ENCODE measurements at regions not wholly inside any gene's neighbourhood (a gene's known extent, or its start where the extent isn't known, plus 50 kb on each side); places are given as distances from the start of the nearest gene placed in this dataset.
"Not testable (repeated sequence)": the region's sequence is repeated elsewhere in the genome, so short reads cannot be mapped to it uniquely, and the experiment has no call there.

DNA sequence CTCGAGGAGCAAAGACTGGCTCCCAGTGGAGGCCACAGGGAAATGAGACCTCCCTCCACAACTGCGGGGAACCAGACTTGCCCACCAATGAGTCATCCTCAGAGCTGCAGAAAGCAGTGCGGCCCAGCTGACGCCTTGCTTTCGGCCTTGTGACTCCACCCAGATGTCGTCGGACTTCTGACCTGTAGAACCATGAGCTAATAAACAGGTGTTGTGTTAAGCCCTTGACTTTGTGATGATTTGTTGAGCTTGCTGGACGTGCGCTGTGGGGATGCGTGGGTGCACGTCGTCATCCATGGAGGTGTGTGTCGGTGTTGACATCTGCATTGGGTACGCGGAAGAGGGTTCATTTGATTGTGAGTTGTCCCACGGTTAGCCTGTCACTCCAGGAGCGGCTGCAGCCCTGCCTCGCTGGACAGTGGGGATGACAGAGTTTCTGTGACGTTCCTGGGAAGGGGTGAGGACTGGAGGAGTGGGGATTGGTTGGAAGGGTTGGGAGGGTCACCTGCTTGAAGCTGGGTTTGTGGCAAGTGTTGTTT, 154.1 kb downstream of the SH3BP4 start:
- DNase-seq, result no peak

DNA sequence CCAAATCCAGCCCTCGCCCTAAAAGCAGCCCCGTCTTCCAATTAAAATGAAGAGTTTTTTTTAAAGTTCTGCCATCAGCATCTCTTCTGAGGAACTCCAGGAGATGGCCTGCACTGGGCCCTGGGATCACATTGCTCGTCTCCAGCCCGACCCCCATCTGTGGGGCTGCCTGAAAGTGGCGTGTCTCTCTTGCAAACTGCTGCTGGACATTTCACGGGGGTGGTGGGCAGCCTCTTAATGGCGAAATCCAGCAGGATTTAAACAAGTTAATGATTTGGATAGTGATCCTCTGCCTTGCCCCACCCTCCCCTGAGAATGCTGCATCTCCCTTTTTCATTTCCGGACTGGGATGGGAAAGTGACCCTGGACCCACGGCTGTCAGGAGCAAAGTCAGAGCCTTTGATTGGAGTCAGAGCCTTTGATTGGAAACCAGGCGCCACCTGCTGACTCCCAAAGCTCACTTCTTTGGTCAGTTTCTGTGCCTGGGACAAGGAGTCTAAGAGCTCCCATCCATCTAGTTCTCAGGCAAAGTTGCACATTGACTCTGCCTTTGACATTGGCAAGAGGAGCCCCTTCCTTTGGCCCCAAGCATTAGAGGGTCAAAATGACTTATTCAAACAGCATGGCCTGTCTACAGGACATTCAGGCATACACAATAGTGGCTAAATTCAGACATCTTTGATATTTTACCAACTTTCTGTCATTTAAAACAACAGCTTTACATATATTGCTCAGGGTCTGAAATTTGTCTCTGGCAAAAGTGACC, 155.2 kb downstream of the SH3BP4 start:
- DNase-seq, result no peak

DNA sequence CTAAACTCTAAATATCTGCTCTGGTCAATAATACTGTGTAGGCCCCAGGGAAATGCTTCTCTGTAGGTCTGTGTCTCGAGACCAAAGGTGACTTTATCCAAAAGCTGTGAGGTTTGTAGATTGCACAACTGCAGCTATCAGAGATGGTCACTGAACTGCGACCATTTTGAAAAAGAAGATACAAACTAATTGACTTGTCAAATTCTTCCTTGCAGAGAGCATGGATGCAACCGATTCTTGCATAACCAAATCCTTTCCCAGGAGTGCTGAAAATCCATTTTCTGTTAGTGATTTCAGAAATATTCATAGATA, 155.8 kb downstream of the SH3BP4 start:
- no peak for DNase-seq

DNA sequence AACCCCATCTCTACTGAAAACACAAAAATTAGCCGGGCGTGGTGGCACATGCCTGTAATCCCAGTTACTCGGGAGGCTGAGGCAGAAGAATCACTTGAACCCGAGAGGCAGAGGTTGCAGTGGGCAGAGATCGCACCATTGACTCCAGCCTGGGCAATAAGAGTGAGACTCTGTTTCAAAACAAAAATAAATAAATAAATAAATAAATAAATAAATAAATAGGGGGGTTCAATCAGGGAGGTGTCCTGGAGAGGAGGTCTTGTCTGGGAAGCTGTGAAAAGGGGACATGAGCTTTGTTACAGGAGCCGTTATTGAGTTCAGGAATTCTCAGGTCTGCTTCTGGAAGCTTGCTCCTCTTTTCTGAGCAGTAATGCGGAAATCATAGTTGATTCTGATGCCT, 157.7 kb downstream of the SH3BP4 start:
- DNase-seq, result not testable (repeated sequence)

DNA sequence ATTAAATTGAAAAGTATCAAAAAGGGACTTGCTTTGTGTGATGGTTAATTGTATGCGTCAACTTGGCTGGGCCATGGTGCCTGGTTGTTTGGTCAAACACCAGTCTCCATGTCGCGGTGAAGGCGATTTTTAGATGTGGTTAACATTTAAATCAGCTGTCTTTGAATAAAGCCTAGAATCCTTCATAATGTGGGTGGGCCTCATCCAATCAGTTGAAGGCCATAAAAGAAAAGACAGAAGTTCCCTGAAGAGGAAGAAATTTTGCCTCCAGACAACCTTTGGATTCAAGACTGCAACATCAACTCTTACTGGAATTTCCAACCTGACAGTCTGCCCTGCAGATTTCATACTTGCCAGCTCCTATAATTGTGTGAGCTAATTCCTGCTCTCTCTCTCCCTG, 160.5 kb downstream of the SH3BP4 start:
- no peak for DNase-seq

DNA sequence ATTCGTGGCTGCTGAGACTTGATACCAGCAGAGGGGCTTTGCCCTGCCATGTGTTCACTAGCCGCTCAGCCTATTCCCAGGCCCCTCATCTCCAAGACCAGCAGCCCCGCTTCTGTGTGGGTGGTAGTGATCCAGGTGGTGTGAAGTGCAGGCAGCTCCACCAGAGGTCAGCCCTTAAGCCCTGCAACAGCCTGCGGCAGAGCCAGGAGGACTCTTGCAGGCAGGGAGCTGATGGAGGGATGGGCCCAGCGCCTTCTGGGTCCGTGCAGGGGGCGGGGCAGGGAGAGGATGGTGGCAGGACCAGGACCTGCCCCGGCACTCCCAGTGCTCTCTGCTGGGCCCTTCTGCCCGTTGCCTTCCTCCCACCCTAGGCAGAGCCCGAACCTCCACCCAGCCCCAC, 162.0 kb downstream of the SH3BP4 start:
- DNase-seq, result no peak

DNA sequence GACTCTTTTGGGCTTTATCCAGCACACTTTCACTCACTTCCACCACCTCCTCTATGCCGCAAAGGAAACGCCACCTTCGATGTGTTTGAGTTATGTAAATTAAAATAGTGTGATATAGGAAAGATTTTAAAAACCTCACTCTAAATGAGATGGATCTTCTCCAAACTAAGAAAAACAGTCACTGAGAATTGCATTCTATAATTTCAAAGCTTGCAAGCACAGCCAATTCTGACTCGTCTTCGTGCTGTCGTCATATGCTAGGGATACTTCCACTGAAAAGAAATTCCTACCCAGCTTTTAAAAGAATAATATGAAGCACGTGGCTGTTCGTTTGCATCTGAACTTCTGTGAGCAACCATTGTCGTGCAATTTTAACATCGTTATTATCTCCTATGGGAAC, 162.5 kb downstream of the SH3BP4 start:
- no peak for DNase-seq

DNA sequence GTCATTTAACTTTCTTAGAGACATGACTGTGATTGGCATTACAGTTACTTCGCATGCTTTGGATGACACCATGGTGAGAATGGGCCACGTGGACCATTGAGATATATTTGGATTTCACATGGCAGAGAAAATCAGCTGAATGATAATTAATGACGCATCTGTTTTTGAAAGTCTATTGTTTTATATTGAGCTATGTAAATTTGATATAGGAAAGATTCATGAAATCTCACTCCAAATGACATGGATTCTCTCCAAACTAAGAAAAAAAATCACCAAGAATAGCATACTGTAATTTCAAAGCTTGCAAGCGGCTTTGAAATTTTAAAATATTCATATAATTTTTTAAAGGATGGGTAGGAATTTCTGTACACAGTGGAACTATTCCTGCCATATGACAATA, 163.7 kb downstream of the SH3BP4 start:
- DNase-seq, result no peak

DNA sequence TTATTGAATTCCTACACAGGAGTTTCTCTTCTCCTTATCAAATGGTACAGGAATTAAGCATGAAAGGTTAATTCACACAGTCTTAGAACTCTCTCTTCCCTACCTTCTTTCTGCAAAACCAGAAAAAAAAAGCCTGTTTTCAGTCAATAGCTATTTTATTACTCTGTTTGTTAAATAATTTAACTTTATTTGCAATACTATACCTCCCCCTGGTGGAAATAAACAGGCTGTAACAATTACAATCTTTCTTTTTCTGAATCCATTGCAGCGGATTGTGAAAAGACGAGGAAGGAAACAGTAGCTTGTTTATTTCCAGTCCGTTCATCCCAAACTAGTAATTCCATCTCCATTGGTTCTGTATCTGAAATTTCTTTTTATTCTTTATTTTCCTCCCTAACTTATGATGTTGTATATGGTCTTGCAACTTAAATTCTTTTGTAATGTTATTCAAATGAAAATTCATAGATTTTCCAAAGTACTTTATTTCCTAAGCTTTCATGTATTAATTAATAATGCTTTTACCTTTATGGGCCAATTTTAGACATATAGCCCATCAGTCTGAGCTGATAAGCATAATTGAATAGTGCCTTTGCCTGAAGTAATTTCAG, 165.2 kb downstream of the SH3BP4 start:
- DNase-seq, result no peak

DNA sequence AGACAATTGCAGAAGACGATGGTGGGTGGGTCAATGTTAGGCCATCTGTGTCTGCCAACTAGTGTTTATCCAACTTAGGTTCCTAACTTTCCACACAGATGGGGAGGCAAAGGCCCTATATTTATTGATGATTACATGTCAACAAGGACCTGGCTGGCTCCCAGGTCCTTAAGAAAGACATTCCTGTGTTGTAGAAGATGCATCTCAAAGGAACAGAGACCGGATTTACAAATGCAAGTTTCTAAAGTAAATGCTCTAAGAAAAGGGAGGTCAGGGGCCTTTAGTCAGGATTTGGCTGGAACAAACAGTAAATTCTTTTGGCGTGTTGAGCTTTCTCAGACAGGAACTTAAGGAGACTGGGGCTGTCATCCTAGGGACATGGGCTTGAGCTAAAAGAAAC, 175.0 kb downstream of the SH3BP4 start:
- DNase-seq, result no peak

DNA sequence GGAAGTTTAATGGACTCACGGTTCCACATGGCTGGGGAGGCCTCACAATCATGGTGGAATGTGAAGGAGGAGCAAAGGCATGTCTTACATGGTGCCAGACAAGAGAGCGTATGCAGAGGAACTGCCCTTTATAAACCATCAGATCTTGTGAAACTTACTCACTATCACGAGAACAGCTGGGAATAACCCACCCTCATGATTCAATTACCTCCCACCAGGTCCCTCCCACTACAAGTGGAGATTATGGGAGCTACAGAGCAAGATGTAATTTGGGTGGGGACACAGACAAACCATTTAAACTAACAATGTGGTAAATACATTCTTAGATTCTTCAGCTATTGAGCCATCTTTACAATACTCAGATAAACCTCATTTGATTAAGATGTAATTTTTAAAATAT, 176.1 kb downstream of the SH3BP4 start:
- DNase-seq, result no peak

DNA sequence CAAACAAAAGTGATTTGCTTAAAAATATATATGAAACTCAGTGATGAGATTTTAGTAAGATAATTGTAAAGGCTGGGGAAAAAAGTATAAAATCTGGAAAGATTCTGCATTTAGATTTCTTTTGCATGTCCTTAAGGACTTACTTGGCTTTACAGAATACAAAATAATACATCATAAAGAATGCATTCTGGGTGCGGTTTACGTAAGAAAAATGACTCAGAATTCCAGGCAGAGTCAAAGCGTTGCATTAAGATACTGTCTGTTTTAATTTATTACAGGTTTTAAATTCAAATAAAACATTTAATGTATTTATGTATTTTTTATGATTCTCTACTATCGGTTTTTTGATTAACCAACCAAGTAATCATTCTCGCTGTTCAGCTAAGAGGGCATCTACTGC, 178.0 kb downstream of the SH3BP4 start:
- DNase-seq, result no peak

DNA sequence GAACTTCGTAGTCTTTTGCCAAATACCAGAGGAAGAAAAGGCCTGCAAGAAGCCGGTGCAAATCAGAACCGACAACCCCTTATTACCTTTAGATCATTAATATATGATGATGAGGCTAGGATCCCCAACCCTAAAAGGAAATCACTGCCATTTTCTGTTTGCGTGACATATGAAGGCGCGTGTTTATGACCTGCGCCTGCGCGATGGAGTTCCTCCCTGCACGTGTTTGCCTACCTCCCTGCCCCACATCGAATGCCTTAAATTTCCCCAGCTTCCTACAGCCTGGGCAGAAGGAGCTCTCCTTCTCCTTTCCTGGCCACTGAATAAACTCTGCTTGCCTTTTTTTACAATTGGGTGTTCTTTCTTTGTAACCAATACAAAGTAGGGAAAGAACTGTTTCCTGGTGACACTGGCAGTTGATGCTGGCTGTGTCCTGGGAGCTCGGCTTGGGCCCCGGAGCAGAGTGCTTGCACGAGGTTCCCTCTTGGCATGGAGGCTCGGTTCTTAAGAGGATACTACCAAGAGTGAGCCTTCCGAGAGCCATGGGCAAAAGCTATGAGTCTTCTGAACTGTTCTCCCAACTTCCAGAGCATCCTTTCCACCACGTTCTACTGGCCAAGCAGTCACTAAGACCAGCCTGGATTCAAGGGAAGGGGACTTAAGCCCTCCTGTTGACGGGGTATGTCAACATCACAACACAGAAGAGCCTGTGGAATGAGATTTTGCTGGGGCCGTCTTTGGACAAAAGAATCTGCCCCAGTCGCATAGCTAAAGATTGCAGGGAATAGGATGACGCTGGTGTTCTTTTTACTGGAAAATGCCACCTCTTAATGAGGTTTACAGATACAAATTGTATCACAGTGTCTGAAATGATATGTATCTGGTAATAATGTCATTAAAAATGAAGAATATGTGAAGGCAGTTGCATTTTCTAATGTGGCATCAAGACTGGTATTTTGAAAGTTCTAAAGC, 179.8 kb downstream of the SH3BP4 start:
- no peak for DNase-seq

DNA sequence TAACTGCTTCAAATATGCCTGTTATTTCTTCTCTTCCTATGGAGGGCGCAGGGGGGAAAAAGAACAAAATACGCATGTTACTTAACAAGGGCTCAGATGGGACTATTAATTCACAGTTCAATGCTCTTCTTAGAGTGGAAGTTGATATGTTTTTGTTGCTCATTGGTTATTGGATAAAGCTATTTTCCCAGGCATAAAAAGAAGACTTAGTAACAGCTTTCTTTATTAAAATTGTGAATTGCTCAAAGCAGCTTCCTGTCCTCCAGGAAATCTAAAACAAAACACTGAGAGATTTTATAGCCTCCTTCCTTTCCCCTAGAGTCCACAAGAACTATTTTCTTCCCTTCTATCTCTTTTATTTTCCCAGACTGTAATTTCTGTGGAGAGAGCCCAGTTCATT, 180.8 kb downstream of the SH3BP4 start:
- no peak for DNase-seq

DNA sequence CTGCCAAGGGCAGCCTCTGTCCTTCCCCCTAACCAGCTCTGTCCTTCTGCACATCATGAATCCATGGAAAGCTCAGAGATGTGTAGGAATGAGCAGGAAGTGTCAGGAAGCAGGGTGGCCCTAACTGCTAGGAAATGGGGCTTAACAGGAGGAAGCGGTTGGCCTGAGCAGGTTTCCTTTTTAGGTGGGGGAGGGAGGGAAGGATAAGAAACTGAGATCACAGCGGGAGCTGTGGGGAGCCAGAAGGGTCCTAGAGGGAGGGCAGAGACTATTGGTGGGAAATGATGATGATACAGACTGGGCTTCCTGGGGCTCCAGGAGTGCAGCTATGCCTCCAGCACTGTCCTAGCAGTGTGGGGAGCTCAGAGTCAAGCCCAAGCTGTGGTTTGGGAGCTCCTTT, 182.0 kb downstream of the SH3BP4 start:
- DNase-seq, result no peak

DNA sequence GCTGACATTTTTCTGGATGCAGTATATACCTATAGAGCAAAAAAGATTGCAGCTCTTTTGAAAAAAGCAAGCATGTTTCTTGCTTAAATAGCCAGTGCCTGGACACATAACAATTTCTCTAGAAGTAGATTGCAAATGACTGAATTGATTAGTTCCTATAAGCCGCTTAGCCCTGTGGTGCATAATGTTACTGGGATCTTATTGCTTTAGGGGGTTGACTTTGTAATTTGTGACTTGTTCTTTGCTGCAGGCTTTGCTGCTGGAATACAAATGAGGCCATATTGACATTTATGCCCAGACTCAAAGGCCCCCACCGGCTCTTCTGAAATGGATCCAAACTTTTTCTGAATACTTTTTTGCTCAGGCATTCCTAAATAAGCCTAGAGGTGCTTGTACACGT, 182.6 kb downstream of the SH3BP4 start:
- no peak for DNase-seq

DNA sequence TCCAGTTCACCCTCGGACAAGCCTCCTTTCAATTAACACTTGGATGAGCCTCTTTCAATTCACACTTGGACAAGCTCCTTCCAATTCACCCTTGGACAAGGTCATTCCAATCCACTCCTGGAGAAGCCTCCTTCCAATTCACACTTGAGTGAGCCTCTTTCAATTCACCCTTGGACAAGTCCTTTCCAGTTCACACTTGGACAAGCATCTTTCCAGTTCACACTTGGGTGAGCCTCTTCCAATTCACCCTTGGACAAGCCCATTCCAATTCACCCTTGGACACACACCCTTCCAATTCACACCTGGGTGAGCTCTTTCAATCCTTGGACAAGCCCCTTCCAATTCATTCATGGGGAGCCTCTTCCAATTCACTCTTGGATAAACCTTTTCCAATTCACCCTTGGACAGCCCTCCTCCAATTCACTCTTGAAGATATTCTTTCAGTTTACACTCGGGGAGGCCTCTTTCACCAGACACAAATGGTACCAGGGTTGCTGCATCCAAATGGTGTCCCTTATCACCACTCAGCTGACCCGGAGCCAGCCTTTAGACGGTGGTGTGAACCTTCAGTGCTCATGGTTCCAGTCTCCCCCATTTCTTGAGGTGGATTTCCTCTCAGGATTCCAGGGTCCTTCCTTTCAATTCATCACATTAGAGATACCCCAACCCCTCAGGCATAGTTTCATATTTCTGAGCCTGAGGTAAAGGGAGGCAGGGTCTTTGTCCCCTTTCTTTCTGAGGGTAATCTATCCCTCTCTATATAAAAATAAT, 183.6 kb downstream of the SH3BP4 start:
- DNase-seq, result no peak

DNA sequence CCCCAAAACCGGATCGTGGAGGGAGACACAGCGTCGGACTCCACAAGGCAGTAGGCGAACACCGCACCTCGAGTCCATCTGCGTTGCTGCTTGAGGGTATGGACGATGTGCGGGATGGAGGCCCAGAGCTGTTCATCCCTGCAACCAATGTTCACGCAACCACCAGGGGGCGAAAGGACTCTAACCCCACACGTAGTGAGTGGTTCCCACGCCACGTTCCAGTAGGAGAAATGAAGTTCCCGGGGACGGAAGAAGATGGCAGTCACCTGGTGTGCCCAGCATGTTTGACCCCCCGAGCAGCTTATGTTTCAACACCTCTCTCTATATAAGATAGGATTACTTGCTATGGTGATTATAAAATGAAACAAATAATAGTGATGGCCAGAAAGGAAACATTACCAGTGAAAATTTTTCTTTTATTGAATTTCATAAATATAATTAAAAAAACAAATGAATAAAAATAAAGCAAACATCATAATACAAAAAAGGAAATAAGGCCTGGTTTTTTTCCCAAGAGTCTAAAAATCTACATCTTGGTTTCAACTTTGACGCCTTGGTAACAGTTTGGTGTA, 184.3 kb downstream of the SH3BP4 start:
- no peak for DNase-seq

DNA sequence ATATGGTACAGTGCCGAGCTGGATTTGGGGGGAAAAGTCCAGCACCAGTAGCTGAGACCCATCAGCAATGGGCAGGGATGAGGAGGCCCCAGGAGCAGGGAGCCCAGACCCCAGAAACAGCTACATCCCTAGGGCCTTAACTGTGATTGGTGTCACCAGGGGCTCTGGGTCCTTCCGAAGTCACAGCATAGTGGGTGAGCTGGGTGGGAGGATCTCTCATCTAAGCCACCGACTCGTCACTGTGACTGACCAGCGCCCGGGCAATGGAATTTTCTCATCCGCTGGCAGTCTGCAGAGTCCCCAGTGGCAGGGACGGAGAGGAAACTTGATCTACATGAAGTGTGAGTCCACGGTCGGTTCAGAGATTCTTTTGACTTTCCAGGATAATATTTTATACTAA, 186.5 kb downstream of the SH3BP4 start:
- no peak for DNase-seq

DNA sequence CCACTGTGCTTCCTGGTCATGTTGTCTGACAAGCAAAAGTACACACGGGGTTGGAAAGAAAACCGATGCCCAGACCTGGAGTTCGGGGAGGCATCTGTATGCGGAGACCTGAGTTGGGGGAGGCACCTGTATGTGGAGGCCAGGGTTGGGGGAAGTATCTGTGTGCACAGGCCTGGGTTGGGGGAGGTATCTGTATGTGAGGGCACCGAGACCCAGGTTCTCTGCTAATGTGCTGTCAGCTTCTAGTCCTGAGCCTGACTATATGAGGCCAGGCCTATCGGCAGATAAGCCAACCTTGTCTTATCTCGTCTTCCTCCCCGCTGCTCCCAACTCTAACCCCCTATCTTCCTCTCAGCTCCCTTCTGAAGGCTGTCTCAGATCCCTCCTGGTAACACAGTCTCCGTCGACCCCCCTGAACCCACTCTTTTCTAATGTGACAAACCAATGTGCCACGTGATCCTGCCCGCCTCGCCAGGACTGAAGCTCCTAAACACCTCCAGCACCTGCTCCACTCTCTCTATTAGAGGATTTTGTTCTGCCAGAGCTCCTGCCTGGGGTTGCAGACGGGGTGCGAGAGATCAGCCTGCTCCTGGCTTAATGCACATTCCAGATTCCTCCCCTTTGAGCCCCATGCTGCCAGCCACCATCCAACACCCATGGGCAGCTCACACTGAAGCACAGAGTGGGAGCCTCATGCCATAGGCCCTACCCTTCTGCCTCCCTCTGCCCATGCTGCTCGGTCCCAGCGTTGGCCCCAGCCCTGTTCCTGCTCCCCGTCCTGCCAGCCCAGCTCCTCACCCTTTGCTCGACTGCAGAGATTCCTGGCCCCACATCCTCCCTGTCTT, 188.4 kb downstream of the SH3BP4 start:
- no peak for DNase-seq

DNA sequence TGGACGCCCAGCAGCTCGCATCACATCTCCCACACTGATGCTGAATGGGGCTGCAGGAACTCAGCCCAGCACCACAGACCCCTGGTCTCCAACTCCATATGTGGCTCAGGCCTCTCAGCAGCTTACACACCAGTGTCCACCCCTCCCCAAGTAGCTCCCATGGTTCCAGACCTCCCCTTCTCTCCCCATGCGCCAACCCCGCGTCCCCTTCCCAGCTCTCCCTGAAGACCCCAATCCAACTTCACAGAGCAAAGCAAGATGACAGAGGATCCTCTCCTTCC, 188.9 kb downstream of the SH3BP4 start:
- DNase-seq, result no peak
